ENCODE measurements at regions not wholly inside any gene's neighbourhood (a gene's known extent, or its start where the extent isn't known, plus 50 kb on each side); places are given as distances from the start of the nearest gene placed in this dataset.

- H3K4me3 ChIP-seq: no peak overlapping the region
- intact Hi-C loops (cut with DNase I): no loop called here
- H3K27me3 ChIP-seq: peaks cover 0 to 18% (median 0%) of the 10 kb centered on the region in 4 donors
- H3K36me3 ChIP-seq: no peaks in the 10 kb centered on the region
- no peaks in the 10 kb centered on the region for H3K9me3 ChIP-seq
- TF ChIP-seq POLR2A (IDR thresholded peaks at IDR 0.05) (no peak), CTCF (IDR thresholded peaks at IDR 0.05) (no peak)
- H3K4me1 ChIP-seq: no peaks in the 10 kb centered on the region
- DNase-seq: no peak
- H3K27ac ChIP-seq: no peak overlapping the region
Observed at GRCh38 chr15:45946111-45946510, 311.3 kb downstream of the SQOR start.

- no peak for DNase-seq
- Histone ChIP-seq H3K4me3 (no peak overlapping the region), H3K27me3 (peaks cover 0 to 18% (median 0%) of the 10 kb centered on the region in 4 donors), H3K4me1 (no peaks in the 10 kb centered on the region), H3K36me3 (no peaks in the 10 kb centered on the region), H3K27ac (no peak overlapping the region), H3K9me3 (no peaks in the 10 kb centered on the region)
- 36 to 43% methylated on average over 3 of the region's 3 CpGs for WGBS, 2 donors
- TF ChIP-seq POLR2A (IDR thresholded peaks at IDR 0.05) (no peak), CTCF (IDR thresholded peaks at IDR 0.05) (no peak)
- intact Hi-C loops (cut with DNase I): no loop called here
Observed at GRCh38 chr15:45948181-45948621, 313.4 kb downstream of the SQOR start.

GRCh38 chr15:45958924-45959323, 324.1 kb downstream of the SQOR start:
- TF ChIP-seq POLR2A (IDR thresholded peaks at IDR 0.05) (no peak), CTCF (IDR thresholded peaks at IDR 0.05) (no peak)
- Histone ChIP-seq H3K4me3 (no peak overlapping the region), H3K9me3 (peaks cover 0 to 10% (median 0%) of the 10 kb centered on the region in 3 donors), H3K36me3 (no peaks in the 10 kb centered on the region), H3K27me3 (no peaks in the 10 kb centered on the region), H3K4me1 (no peaks in the 10 kb centered on the region), H3K27ac (no peak overlapping the region)
- intact Hi-C loops (cut with DNase I): no loop called here
- 64 to 73% methylated on average over 3 of the region's 3 CpGs for WGBS, 2 donors
- DNase-seq: no peak

- Histone ChIP-seq H3K27me3 (no peaks in the 10 kb centered on the region), H3K9me3 (peaks cover 0 to 10% (median 0%) of the 10 kb centered on the region in 3 donors), H3K4me3 (no peak overlapping the region), H3K36me3 (no peaks in the 10 kb centered on the region), H3K27ac (no peak overlapping the region), H3K4me1 (no peaks in the 10 kb centered on the region)
- DNase-seq: no peak
- intact Hi-C loops (cut with DNase I): no loop called here
- TF ChIP-seq CTCF (IDR thresholded peaks at IDR 0.05) (no peak), POLR2A (IDR thresholded peaks at IDR 0.05) (no peak)
- WGBS, 2 donors: 74 to 79% methylated on average over 3 of the region's 3 CpGs
Observed at GRCh38 chr15:45962733-45963132, 327.9 kb downstream of the SQOR start.

- no peak for DNase-seq
- H3K4me1 ChIP-seq: no peaks in the 10 kb centered on the region
- H3K27ac ChIP-seq: no peak overlapping the region
- no peak overlapping the region for H3K4me3 ChIP-seq
- 40 to 53% methylated on average over 1 of the region's 1 CpG for WGBS, 2 donors
- TF ChIP-seq CTCF (IDR thresholded peaks at IDR 0.05): no peak
- TF ChIP-seq POLR2A (IDR thresholded peaks at IDR 0.05): no peak
- H3K27me3 ChIP-seq: no peaks in the 10 kb centered on the region
- no peaks in the 10 kb centered on the region for H3K36me3 ChIP-seq
- intact Hi-C loops (cut with DNase I): no loop called here
- no peaks in the 10 kb centered on the region for H3K9me3 ChIP-seq
Observed at GRCh38 chr15:45970542-45970941, 335.7 kb downstream of the SQOR start.

All from esophagus squamous epithelium (tissue), 5 donors.